NCI-H524 treated with DMSO at 0.1 percent for 48 hours (cell line): ENCODE measurements at regions not wholly inside any gene's neighbourhood (a gene's known extent, or its start where the extent isn't known, plus 50 kb on each side); places are given as distances from the start of the nearest gene placed in this dataset.

Source experiments
- DNase-seq: peaks from one replicate; lab custom pipeline; 2025; lab: John Stamatoyannopoulos, UW

DNA sequence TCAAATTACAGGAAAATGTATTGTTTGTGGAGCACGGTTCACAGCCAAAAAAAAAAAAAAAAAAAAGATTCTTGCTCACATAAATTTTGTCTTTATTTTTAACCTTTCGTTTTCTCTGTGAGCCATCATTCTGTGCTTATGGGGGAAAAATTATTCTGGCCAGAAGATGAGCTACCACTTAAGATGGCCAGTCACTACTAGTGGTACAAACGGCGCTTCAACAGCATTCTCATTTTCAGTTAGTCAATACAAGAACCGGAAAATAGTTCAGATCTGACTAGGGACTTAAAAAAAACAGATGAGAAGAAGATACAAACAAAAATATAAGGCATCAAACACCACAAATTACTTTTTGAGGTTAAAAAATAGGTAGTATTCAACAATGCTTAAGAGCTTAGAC, 158.6 kb upstream of the CNTN5 start:
- DNase-seq, result no peak

DNA sequence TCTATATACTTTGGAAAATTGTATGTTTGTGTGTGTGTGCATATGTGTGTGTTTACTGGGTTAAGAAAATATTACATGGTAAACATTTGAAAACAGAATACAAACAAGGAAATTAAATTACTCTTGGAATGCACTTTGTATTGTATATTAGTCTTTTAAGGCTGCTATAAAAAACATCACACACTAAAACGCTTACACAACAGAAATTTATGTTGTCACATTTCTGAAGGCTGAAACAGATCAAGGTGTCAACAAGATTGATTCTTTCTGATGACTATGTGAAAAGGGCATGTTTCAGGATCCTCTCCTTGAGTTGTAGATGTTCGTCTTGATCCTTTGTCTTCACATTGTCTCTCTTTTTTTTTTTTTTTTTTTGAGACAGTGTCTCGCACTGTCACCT, 149.1 kb upstream of the CNTN5 start:
- no peak for DNase-seq

DNA sequence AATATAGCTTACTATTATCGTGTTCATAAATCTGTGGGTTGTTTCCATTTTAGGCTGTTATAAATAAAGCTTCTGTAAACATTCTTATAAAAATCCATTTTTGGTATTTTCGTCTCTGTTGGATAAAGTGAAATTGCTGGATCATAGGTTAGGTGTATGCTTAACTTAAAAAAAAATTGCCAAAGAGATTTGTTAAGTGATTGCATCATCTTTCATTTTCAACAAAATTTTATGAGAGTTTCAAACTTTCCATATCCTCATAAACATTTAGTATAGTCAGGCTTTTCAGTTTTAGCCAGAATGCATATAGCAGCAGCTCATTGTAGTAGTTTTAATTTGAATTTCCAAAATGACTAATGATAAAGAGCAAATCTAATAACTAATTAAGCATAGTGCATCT, 146.7 kb upstream of the CNTN5 start:
- no peak for DNase-seq

DNA sequence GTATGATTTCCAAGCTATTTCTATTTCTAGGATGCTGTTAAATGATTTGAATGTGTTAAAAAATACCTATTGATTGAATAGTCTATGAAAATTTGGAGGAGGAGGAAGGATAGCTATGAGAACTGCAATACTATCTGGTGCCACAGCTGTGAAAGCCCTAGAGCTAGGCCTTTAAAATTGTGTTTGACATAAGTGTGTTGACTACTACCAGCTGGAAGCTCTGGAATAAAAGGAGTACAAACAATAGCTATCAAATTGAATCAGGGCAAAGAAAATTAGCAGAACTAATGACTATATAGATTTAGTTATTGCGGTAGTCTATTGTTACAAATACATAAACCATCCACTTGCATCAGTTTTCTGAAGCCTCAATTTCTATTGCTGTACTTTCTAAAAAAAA, 124.8 kb upstream of the CNTN5 start:
- DNase-seq, result no peak

DNA sequence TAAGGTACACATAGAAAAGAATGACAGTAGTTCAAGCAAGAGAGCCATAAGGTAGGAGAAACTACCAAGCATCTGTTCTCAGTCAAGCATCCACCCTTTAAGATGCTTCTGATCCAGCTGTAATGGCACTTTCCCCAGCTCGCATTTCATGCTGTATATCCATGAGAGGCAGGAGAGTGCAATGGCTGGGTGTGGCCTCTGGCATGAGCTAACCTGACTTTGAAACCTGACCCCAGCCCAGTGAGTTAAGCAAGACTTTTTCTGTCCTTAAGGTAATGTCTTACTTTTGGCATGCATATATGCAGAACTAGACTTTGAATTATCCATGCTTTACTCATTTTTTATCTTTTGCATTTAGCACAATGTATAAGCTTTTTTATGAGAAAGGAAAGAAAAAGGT, 79.8 kb upstream of the CNTN5 start:
- peak; percentile 92 for DNase-seq

- DNase-seq, result no peak
These were observed 76.3 kb upstream of the CNTN5 start for GRCh38 chr11:98944461-98944860.

- no peak for DNase-seq
These were observed 68.6 kb upstream of the CNTN5 start for GRCh38 chr11:98952107-98952506.

- DNase-seq, result no peak
These were observed 65.2 kb upstream of the CNTN5 start for GRCh38 chr11:98955551-98955950.

DNA sequence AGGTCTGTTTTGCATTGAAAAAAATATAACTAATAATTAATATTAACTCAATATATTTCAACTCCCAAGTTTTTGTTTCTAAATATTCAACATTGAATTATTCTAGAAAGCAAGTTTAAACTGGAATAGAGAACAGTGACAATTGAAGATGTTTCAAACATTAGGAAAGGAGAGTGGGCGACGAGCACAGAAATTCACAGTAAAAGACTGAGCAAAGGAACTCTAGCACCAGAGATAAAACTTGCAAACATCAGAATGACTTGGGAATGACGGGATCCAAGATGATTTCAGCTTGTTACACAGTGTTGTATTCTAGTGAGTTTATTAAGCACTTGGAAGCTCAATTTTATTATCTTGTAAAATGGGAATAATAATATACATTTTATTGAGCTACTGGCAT, 56.6 kb upstream of the CNTN5 start:
- DNase-seq, result no peak

- DNase-seq, result no peak
These were observed 55.4 kb upstream of the CNTN5 start for GRCh38 chr11:98965358-98965757.

- DNase-seq, result no peak
These were observed 55.0 kb upstream of the CNTN5 start for GRCh38 chr11:98965775-98966174.

- no peak for DNase-seq
These were observed 53.7 kb upstream of the CNTN5 start for GRCh38 chr11:98967005-98967404.
